Activated gamma-delta T cell treated with anti-CD3 and anti-CD28 coated beads, Interleukin-2, amount 50 U/mL, for 16 hours (primary cell): ENCODE measurements at regions not wholly inside any gene's neighbourhood (a gene's known extent, or its start where the extent isn't known, plus 50 kb on each side); places are given as distances from the start of the nearest gene placed in this dataset.

Experiments used
- DNase-seq: peaks from one replicate; pipeline ENCODE4 v3.0.0-alpha.2; 2020; ENCODE audit warnings: low read depth

DNA sequence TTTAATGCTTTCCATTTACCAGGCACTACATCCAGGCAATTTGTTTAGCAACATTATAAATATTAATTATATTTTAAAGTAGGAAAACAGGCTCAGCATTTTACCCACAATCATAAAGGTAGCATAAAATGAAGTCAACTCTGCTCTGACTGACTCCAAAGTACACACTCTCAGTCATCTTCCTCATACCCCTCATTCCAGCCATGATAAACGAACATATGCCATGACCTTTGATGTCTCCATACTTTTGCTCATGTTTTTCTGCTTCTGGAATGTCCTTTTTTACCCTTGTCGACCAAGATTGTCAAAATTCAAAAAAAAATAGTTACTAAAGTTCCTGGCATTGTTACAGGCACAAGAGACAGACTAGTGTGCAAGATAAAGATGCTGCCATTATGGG, 77.7 kb upstream of the SOX6 start:
- no peak for DNase-seq

DNA sequence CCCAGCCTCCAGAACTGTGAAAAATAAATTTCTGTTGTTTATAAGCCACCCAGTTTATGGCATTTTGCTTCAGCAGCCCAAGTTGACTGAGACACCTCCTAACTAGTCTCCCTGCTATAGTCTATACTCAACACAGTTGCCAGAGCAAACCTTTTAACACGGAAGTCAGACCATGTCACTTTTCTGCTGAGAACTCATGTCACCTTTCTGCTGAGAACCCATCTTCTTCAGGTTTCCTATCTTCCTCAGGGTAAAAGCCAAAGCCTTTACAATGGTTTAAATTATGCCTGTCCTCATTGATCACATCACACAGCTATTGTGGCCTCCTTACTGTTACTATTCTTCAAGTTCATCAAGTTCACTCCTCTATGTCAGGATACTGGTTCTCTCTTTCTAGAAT, 74.3 kb upstream of the SOX6 start:
- DNase-seq, result no peak

- DNase-seq, result no peak
Measured at GRCh38 chr11:16421826-16422225, 65.5 kb upstream of the SOX6 start.

DNA sequence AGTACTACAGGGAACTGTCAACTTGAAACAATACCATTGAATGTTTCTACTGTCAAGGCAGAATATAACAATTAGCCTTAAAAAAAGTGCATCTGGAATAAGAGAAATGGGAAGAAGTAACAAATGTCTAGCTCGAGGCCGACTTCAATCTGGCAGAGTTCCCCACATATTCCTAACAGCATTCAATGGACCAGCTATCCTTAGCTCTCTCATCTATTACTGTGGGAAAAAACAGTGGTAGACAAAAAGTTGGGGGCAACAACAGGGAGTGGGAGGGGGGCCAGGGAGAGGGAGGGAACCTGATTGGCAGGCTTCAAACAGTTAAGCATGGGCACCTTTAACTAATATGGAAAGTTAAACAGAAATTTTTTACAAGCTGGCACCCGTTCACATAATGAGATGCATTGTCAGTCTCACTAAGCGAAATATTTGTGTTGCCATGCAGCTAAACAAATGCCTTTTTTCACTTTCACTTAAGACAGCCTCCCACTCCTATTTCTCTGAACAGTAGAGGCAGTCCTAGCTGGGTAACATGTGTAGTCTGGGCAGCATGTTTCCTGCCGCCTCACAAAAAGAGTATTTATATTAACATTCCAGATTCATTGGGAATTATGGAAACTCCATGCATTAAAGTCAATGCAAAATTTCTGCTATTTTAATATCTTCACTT, 62.2 kb upstream of the SOX6 start:
- DNase-seq, result no peak

DNA sequence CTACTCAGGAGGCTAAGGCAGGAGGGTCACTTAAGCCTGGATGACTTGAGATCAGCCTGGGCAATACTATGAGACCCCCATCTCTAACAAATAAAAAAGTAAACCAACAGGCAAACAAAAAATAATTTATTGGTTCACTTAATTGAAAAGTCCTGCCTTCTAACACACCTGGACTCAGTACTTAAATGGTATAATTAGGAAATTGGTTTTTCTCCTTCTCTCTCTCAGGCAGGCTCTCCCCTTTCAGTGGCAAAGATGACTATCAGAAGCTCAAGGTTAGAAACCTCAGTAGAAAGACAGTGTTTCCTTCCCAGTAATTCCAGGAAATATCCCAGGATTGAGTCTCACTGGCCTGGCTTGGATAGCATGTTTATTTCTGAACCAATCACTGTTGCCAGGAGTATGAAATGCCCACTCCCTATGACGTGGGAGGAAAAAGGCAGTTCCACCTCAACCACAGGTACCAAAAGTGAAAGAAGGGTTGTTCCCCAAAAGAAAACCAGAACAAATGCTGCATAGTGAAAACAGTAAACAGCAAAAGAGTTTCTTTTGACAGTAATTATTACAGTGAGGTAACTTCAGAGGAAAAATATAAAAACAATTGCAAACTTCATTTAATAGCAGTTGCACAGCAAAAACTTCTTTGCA, 56.3 kb upstream of the SOX6 start:
- no peak for DNase-seq

GRCh38 chr11:16410479-16410878, 54.1 kb upstream of the SOX6 start:
- no peak for DNase-seq

DNA sequence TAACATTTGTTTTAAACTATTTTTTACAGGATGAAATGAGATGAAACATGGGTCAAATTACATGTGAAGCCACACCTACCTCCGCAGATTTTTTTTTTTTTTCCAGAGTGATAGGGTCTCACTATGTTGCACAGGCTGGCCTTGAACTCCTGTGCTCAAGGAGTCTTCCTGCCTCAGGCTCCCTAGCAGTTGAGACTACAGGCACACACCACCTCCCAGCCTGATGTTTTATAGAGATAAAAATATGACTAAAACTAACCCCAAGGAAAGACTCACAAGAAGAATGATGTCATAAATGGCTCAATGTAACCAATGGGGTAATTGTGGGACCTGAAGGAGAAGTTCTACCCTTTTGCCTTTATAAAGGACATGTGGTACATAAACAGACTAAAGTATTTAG, 52.3 kb upstream of the SOX6 start:
- no peak for DNase-seq

DNA sequence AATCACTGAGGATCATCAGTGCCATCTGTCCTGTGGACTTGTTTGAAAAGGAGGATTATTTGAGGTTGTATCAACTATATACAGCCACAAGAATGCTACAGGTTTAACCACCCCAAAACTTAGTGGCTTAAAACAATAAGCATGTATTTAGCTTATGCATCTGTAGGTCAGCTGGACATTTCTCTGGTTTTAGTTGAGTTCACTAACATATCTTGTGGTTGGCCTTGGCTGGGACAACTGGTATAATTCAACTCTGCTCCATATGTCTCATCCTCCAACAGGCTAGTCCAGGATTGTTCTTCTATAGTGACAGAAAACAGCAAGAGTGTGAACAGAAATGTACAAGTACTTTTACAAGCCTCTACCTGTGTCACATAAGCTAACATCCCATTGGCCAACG, 49.9 kb upstream of the SOX6 start:
- no peak for DNase-seq
